ENCODE measurements at regions not wholly inside any gene's neighbourhood (a gene's known extent, or its start where the extent isn't known, plus 50 kb on each side); places are given as distances from the start of the nearest gene placed in this dataset.

GRCh38 chr3:162892921-162893793, 1396.5 kb downstream of the OTOL1 start:
- no peaks in the 10 kb centered on the region for H3K27me3 ChIP-seq (ENCODE audit: low read depth)
- H3K9me3 ChIP-seq (replicated peaks), result no peaks in the 10 kb centered on the region
- intact Hi-C loops (cut with micrococcal nuclease), result no loop called here
- no peak overlapping the region for H3K27ac ChIP-seq (replicated peaks)
- no peak for DNase-seq
- no peaks in the 10 kb centered on the region for H3K36me3 ChIP-seq
- H3K4me1 ChIP-seq, result no peaks in the 10 kb centered on the region
- TF ChIP-seq CTCF (IDR thresholded peaks at IDR 0.05; ENCODE audit: borderline replicate concordance), result no peak
- H3K4me3 ChIP-seq, result no peak overlapping the region

- Histone ChIP-seq H3K36me3 (no peaks in the 10 kb centered on the region), H3K9me3 (replicated peaks) (no peaks in the 10 kb centered on the region), H3K27me3 (ENCODE audit: low read depth) (no peaks in the 10 kb centered on the region), H3K27ac (replicated peaks) (no peak overlapping the region), H3K4me1 (no peaks in the 10 kb centered on the region), H3K4me3 (no peak overlapping the region)
- intact Hi-C loops (cut with micrococcal nuclease), result no loop called here
- no peak for TF ChIP-seq CTCF (IDR thresholded peaks at IDR 0.05; ENCODE audit: borderline replicate concordance)
- no peak for DNase-seq
Observed at GRCh38 chr3:162897291-162897690, 1400.7 kb downstream of the OTOL1 start.

GRCh38 chr3:162932503-162932902, 1435.9 kb downstream of the OTOL1 start:
- H3K9me3 ChIP-seq (replicated peaks), result no peaks in the 10 kb centered on the region
- no peak overlapping the region for H3K4me3 ChIP-seq
- H3K27ac ChIP-seq (replicated peaks), result no peak overlapping the region
- intact Hi-C loops (cut with micrococcal nuclease), result no loop called here
- no peak for DNase-seq
- no peaks in the 10 kb centered on the region for H3K4me1 ChIP-seq
- H3K36me3 ChIP-seq, result no peaks in the 10 kb centered on the region
- no peaks in the 10 kb centered on the region for H3K27me3 ChIP-seq (ENCODE audit: low read depth)
- no peak for TF ChIP-seq CTCF (IDR thresholded peaks at IDR 0.05; ENCODE audit: borderline replicate concordance)

GRCh38 chr3:162933656-162934055, 1437.0 kb downstream of the OTOL1 start:
- no peaks in the 10 kb centered on the region for H3K4me1 ChIP-seq
- DNase-seq, result no peak
- no peak for TF ChIP-seq CTCF (IDR thresholded peaks at IDR 0.05; ENCODE audit: borderline replicate concordance)
- H3K9me3 ChIP-seq (replicated peaks), result no peaks in the 10 kb centered on the region
- intact Hi-C loops (cut with micrococcal nuclease), result no loop called here
- no peak overlapping the region for H3K27ac ChIP-seq (replicated peaks)
- no peaks in the 10 kb centered on the region for H3K36me3 ChIP-seq
- H3K27me3 ChIP-seq (ENCODE audit: low read depth), result no peaks in the 10 kb centered on the region
- no peak overlapping the region for H3K4me3 ChIP-seq

- no peak for TF ChIP-seq CTCF (IDR thresholded peaks at IDR 0.05; ENCODE audit: borderline replicate concordance)
- intact Hi-C loops (cut with micrococcal nuclease), result no loop called here
Observed at GRCh38 chr3:162936706-162937105, 1440.1 kb downstream of the OTOL1 start.

More at GRCh38 chr3:162936706-162937105, 1440.1 kb downstream of the OTOL1 start:
- DNase-seq, result no peak
- no peak overlapping the region for H3K27ac ChIP-seq (replicated peaks)
- no peaks in the 10 kb centered on the region for H3K36me3 ChIP-seq
- H3K4me1 ChIP-seq, result no peaks in the 10 kb centered on the region
- no peaks in the 10 kb centered on the region for H3K27me3 ChIP-seq (ENCODE audit: low read depth)
- no peak overlapping the region for H3K4me3 ChIP-seq
- no peaks in the 10 kb centered on the region for H3K9me3 ChIP-seq (replicated peaks)
